ENCODE measurements at regions not wholly inside any gene's neighbourhood (a gene's known extent, or its start where the extent isn't known, plus 50 kb on each side); places are given as distances from the start of the nearest gene placed in this dataset.

DNA sequence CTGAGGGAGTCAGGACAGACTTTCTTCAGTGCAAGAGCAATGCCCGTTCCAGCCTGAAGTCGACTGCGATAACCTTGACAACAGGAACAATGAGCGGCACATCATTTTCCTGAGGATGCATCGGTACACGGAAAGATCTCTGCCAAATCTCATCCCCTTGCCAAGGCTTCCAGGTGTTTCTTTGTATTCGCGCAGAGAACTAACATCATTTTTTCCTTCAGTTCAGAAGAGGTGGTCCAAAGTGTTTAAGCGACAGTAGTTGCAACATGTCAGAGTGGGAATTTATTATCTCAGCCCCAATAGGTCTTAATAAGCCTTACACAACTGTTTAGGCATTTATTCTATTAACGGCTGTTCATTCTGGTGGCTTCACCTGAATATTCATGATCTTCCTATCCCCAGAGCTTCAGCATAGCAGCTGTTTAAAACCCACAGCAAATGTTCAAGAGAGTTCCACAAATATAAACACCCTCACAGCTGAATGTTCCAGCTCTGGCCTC lies 129.7 kb upstream of the NFIA start:
- Mint-ChIP-seq H3K4me1 (peaks cover 31% of the 10 kb centered on the region), H3K36me3 (peaks cover 16% of the 10 kb centered on the region), H3K4me3 (no peak overlapping the region), H3K27me3 (ENCODE audit: low read depth) (no peaks in the 10 kb centered on the region; the same call in 1 of the 2 replicates), H3K9me3 (peaks cover 19% of the 10 kb centered on the region), H3K27ac (no peak overlapping the region)
- CTCF ChIA-PET = no interaction called here
- ATAC-seq = no peak
- no peak for DNase-seq (ENCODE audit: low spot score)
- TF ChIP-seq, protein P1, sequence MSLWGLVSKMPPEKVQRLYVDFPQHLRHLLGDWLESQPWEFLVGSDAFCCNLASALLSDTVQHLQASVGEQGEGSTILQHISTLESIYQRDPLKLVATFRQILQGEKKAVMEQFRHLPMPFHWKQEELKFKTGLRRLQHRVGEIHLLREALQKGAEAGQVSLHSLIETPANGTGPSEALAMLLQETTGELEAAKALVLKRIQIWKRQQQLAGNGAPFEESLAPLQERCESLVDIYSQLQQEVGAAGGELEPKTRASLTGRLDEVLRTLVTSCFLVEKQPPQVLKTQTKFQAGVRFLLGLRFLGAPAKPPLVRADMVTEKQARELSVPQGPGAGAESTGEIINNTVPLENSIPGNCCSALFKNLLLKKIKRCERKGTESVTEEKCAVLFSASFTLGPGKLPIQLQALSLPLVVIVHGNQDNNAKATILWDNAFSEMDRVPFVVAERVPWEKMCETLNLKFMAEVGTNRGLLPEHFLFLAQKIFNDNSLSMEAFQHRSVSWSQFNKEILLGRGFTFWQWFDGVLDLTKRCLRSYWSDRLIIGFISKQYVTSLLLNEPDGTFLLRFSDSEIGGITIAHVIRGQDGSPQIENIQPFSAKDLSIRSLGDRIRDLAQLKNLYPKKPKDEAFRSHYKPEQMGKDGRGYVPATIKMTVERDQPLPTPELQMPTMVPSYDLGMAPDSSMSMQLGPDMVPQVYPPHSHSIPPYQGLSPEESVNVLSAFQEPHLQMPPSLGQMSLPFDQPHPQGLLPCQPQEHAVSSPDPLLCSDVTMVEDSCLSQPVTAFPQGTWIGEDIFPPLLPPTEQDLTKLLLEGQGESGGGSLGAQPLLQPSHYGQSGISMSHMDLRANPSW (CRISPR knock-in tag; conservative IDR thresholded peaks at IDR 0.05; ENCODE audit: low read depth) = no peak
- TF ChIP-seq FOXK1 (CRISPR knock-in tag; IDR thresholded peaks at IDR 0.05) (no peak), ZNF317 (CRISPR knock-in tag; IDR thresholded peaks at IDR 0.05; ENCODE audit: borderline replicate concordance, low read depth) (no peak), KAT7 (CRISPR knock-in tag; IDR thresholded peaks at IDR 0.05; ENCODE audit: borderline replicate concordance) (no peak), ZNF671 (CRISPR knock-in tag; IDR thresholded peaks at IDR 0.05) (no peak), NR3C1 (CRISPR knock-in tag; conservative IDR thresholded peaks at IDR 0.05; ENCODE audit: low read depth) (no peak), JAZF1 (CRISPR knock-in tag; IDR thresholded peaks at IDR 0.05) (no peak), ZNF232 (CRISPR knock-in tag; IDR thresholded peaks at IDR 0.05) (no peak), NFATC4 (CRISPR knock-in tag; IDR thresholded peaks at IDR 0.05) (no peak), ETV6 (CRISPR knock-in tag; IDR thresholded peaks at IDR 0.05) (no peak), SOX15 (CRISPR knock-in tag; IDR thresholded peaks at IDR 0.05) (no peak), TCF7 (CRISPR knock-in tag; IDR thresholded peaks at IDR 0.05; ENCODE audit: low read depth) (no peak)
- TF ChIP-seq, protein P2, sequence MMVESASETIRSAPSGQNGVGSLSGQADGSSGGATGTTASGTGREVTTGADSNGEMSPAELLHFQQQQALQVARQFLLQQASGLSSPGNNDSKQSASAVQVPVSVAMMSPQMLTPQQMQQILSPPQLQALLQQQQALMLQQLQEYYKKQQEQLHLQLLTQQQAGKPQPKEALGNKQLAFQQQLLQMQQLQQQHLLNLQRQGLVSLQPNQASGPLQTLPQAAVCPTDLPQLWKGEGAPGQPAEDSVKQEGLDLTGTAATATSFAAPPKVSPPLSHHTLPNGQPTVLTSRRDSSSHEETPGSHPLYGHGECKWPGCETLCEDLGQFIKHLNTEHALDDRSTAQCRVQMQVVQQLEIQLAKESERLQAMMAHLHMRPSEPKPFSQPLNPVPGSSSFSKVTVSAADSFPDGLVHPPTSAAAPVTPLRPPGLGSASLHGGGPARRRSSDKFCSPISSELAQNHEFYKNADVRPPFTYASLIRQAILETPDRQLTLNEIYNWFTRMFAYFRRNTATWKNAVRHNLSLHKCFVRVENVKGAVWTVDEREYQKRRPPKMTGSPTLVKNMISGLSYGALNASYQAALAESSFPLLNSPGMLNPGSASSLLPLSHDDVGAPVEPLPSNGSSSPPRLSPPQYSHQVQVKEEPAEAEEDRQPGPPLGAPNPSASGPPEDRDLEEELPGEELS (CRISPR knock-in tag; IDR thresholded peaks at IDR 0.05) = no peak
- TF ChIP-seq, protein P3, sequence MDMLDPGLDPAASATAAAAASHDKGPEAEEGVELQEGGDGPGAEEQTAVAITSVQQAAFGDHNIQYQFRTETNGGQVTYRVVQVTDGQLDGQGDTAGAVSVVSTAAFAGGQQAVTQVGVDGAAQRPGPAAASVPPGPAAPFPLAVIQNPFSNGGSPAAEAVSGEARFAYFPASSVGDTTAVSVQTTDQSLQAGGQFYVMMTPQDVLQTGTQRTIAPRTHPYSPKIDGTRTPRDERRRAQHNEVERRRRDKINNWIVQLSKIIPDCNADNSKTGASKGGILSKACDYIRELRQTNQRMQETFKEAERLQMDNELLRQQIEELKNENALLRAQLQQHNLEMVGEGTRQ (CRISPR knock-in tag; IDR thresholded peaks at IDR 0.05) = no peak
- TF ChIP-seq, protein P4, sequence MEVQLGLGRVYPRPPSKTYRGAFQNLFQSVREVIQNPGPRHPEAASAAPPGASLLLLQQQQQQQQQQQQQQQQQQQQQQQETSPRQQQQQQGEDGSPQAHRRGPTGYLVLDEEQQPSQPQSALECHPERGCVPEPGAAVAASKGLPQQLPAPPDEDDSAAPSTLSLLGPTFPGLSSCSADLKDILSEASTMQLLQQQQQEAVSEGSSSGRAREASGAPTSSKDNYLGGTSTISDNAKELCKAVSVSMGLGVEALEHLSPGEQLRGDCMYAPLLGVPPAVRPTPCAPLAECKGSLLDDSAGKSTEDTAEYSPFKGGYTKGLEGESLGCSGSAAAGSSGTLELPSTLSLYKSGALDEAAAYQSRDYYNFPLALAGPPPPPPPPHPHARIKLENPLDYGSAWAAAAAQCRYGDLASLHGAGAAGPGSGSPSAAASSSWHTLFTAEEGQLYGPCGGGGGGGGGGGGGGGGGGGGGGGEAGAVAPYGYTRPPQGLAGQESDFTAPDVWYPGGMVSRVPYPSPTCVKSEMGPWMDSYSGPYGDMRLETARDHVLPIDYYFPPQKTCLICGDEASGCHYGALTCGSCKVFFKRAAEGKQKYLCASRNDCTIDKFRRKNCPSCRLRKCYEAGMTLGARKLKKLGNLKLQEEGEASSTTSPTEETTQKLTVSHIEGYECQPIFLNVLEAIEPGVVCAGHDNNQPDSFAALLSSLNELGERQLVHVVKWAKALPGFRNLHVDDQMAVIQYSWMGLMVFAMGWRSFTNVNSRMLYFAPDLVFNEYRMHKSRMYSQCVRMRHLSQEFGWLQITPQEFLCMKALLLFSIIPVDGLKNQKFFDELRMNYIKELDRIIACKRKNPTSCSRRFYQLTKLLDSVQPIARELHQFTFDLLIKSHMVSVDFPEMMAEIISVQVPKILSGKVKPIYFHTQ (CRISPR knock-in tag; IDR thresholded peaks at IDR 0.05) = no peak
- POLR2A ChIA-PET = no interaction called here

DNA sequence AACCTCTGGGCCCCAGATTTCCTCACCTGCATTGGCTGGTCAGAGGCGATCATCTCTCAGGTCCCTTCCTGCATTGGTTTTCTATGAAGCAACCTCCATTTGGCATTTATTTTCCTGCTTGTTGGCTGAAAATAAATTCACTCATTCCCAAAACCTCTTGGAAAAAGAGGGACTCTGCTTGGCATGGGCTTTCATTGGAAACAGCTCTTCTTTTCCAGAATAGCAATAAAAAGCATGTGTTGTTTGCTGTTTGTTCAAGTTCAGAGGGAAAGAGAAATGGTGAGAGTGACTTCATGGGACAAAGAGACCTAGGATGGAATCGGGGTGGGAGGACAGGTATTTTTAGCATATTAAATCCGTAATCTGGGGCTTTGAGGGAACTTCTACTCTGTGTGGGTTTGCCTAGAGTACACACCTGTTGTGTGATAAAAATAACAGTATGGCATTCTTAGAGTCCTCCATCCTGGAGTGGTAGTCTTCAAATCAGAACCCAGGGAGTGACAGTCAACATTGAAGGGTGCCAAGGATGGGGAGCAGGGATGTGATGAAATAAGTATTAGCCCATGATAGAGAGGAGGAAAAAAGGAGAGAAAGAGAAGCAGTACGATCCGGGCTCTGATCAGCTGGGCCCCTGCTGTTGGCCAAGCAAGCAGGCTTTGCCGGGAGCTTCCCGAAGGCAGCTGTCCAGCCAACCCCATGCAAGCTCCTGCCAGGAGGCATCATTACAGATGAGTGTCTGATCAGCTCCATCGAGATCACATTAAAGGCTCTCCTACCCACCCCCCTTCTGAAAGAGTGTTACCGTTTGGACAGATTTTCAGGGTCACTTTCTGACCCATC lies 131.9 kb upstream of the NFIA start:
- H3K27me3 Mint-ChIP-seq (ENCODE audit: low read depth) = no peaks in the 10 kb centered on the region; the same call in 1 of the 2 replicates
- no peak overlapping the region for H3K4me3 Mint-ChIP-seq
- ATAC-seq (no peak), DNase-seq (ENCODE audit: low spot score) (no peak)
- no peak overlapping the region for H3K27ac Mint-ChIP-seq
- CTCF ChIA-PET = interaction anchor here (1.4 kb wide), 1 partner anchor 638 kb away, joined by 3 read pairs; no protein-coding TSS in a partner anchor
- POLR2A ChIA-PET = no interaction called here
- H3K4me1 Mint-ChIP-seq = peaks cover 24% of the 10 kb centered on the region
- H3K9me3 Mint-ChIP-seq = peaks cover 12% of the 10 kb centered on the region
- H3K36me3 Mint-ChIP-seq = peaks cover 11% of the 10 kb centered on the region
- TF ChIP-seq SMAD3 (CRISPR knock-in tag; IDR thresholded peaks at IDR 0.05; ENCODE audit: borderline replicate concordance) (no peak), OVOL2 (CRISPR knock-in tag; IDR thresholded peaks at IDR 0.05; ENCODE audit: borderline replicate concordance) (no peak), NR1H2 (CRISPR knock-in tag; IDR thresholded peaks at IDR 0.05) (no peak), ZNF263 (CRISPR knock-in tag; IDR thresholded peaks at IDR 0.05; ENCODE audit: low read depth) (no peak), RORB (CRISPR knock-in tag; IDR thresholded peaks at IDR 0.05) (no peak)
- TF ChIP-seq, protein P5, sequence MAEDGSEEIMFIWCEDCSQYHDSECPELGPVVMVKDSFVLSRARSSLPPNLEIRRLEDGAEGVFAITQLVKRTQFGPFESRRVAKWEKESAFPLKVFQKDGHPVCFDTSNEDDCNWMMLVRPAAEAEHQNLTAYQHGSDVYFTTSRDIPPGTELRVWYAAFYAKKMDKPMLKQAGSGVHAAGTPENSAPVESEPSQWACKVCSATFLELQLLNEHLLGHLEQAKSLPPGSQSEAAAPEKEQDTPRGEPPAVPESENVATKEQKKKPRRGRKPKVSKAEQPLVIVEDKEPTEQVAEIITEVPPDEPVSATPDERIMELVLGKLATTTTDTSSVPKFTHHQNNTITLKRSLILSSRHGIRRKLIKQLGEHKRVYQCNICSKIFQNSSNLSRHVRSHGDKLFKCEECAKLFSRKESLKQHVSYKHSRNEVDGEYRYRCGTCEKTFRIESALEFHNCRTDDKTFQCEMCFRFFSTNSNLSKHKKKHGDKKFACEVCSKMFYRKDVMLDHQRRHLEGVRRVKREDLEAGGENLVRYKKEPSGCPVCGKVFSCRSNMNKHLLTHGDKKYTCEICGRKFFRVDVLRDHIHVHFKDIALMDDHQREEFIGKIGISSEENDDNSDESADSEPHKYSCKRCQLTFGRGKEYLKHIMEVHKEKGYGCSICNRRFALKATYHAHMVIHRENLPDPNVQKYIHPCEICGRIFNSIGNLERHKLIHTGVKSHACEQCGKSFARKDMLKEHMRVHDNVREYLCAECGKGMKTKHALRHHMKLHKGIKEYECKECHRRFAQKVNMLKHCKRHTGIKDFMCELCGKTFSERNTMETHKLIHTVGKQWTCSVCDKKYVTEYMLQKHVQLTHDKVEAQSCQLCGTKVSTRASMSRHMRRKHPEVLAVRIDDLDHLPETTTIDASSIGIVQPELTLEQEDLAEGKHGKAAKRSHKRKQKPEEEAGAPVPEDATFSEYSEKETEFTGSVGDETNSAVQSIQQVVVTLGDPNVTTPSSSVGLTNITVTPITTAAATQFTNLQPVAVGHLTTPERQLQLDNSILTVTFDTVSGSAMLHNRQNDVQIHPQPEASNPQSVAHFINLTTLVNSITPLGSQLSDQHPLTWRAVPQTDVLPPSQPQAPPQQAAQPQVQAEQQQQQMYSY (CRISPR knock-in tag; IDR thresholded peaks at IDR 0.05) = no peak
